Activated naive CD4-positive, alpha-beta T cell treated with anti-CD3 and anti-CD28 coated beads for 36 hours (primary cell): ENCODE measurements at regions not wholly inside any gene's neighbourhood (a gene's known extent, or its start where the extent isn't known, plus 50 kb on each side); places are given as distances from the start of the nearest gene placed in this dataset.
"Not testable (repeated sequence)": the region's sequence is repeated elsewhere in the genome, so short reads cannot be mapped to it uniquely, and the experiment has no call there.

Experiments
- CTCF ChIA-PET: fragments of 350-600 bp; sonication (Branson Sonifier 250); formaldehyde crosslinking; loops from one replicate; lab custom pipeline; 2021; ENCODE audit warnings: antibody characterized with exemption; lab: Charles Lee
- DNase-seq: peaks from one replicate; pipeline ENCODE4 v3.0.0-alpha.2; 2020
- H3K27ac Mint-ChIP-seq: one replicate; pipeline ENCODE4 v1.8.0; 2021; ENCODE audit warnings: mild to moderate bottlenecking, mixed read lengths
- H3K27me3 Mint-ChIP-seq: one replicate; pipeline ENCODE4 v1.8.0; 2021; ENCODE audit warnings: low read depth, mixed read lengths
- H3K36me3 Mint-ChIP-seq: one replicate; pipeline ENCODE4 v1.8.0; 2021; ENCODE audit warnings: low read depth, mixed read lengths
- H3K4me1 Mint-ChIP-seq: one replicate; pipeline ENCODE4 v1.8.0; 2021; ENCODE audit warnings: low read depth, mixed read lengths
- H3K4me3 Mint-ChIP-seq: one replicate; pipeline ENCODE4 v1.8.0; 2021; ENCODE audit warnings: mild to moderate bottlenecking, moderate library complexity, mixed read lengths
- H3K9me3 Mint-ChIP-seq: one replicate; pipeline ENCODE4 v1.8.0; 2021; ENCODE audit warnings: mixed read lengths
- intact Hi-C: fragments of 100-400 bp; cut with micrococcal nuclease; formaldehyde crosslinking; loops from one replicate; pipeline ENCODE4 v1.15.1; 2023

DNA sequence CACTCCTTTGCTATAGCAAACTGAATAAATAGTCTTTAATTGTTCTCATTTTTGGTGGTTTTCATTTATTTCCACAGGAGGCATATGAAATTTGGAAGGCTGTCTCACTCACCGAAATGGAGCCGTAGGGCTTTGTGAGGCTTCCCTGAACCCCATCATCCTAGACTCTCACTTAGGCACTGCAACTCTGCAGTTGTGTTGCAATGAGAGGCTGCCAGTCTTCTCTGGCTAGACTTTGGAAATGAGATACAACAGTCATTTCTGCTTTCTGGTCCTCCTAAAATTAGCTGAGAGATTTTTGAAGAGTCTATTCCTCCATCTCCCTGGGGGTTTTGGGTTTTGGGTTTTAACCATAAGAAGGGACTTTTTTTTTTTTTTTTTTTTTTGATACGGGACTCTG is 146.5 kb downstream of the SH3BGRL start:
- DNase-seq: no peak
- no peaks in the 10 kb centered on the region for H3K4me1 Mint-ChIP-seq
- peaks cover 3% of the 10 kb centered on the region for H3K9me3 Mint-ChIP-seq
- no peak overlapping the region for H3K27ac Mint-ChIP-seq
- H3K36me3 Mint-ChIP-seq: peaks cover 12% of the 10 kb centered on the region
- H3K4me3 Mint-ChIP-seq: no peak overlapping the region
- CTCF ChIA-PET: no interaction called here
- H3K27me3 Mint-ChIP-seq: no peaks in the 10 kb centered on the region
- intact Hi-C loops: no loop called here

DNA sequence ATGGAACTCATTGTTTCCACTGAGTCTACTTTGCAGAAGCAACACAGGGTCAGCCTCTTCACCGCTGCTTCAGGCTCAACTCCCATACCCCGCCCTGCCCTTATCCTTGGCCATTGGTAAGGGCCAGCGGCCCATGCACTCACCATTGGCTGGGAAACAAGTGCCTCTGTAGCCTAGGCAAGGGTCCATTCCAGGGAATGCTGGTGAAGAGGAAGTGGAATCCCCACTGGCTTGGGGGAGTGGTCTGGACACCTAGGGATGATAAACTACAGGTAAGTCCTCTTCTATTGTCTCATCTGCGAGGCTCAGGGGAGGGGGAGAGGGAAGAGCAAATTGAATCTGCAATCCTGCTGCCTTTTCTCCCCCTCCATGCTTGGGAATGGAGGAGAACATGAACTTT is 153.1 kb downstream of the SH3BGRL start:
- intact Hi-C loops: no loop called here
- Mint-ChIP-seq H3K4me3 (no peak overlapping the region), H3K4me1 (no peaks in the 10 kb centered on the region), H3K27ac (no peak overlapping the region), H3K9me3 (no peaks in the 10 kb centered on the region), H3K36me3 (no peaks in the 10 kb centered on the region), H3K27me3 (no peaks in the 10 kb centered on the region)
- no peak for DNase-seq
- CTCF ChIA-PET: no interaction called here

DNA sequence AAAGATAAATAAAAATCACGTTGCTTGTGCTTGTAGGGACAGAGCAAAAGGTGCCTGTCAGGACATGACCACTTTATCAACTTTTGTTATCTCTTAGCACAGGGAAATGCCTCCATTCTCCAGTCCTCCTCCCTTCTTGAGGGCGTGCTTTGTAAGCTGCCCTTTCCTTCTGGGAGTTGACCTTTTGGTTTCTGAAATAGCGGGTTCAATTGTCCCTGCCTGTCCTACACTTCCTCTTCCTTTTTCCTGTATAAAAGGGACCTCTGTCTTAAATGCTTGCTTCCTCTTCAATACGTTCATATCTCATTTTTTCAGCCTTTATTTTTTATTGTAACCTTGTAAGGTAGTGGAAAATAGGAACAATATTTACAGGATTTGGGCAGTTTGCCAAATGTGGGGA is 153.5 kb downstream of the SH3BGRL start:
- Mint-ChIP-seq H3K9me3 (no peaks in the 10 kb centered on the region), H3K4me1 (no peaks in the 10 kb centered on the region), H3K27me3 (no peaks in the 10 kb centered on the region), H3K36me3 (no peaks in the 10 kb centered on the region), H3K27ac (no peak overlapping the region), H3K4me3 (no peak overlapping the region)
- intact Hi-C loops: no loop called here
- CTCF ChIA-PET: no interaction called here
- no peak for DNase-seq

DNA sequence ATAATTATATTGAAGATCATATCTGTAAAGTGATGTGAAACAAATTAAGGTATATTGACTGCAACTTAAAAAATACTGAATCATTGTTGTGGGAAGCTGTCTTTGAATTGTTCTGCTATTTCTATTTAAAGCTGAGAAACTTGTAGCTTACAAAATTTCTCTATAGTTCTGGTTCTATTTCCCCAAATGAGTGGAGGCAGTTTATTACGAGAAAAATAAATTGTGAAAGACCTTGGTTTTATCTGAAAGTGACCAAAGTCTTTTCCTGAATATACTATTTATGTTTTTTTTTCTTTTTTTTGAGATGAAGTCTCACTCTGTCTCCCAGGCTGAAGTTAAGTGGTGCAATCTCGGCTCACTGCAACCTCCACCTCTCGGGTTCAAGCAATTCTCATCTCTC is 165.4 kb downstream of the SH3BGRL start:
- no peak overlapping the region for H3K4me3 Mint-ChIP-seq
- no peak overlapping the region for H3K27ac Mint-ChIP-seq
- no peak for DNase-seq
- H3K36me3 Mint-ChIP-seq: no peaks in the 10 kb centered on the region
- no peaks in the 10 kb centered on the region for H3K9me3 Mint-ChIP-seq
- H3K27me3 Mint-ChIP-seq: no peaks in the 10 kb centered on the region
- CTCF ChIA-PET: no interaction called here
- H3K4me1 Mint-ChIP-seq: no peaks in the 10 kb centered on the region
- intact Hi-C loops: no loop called here

DNA sequence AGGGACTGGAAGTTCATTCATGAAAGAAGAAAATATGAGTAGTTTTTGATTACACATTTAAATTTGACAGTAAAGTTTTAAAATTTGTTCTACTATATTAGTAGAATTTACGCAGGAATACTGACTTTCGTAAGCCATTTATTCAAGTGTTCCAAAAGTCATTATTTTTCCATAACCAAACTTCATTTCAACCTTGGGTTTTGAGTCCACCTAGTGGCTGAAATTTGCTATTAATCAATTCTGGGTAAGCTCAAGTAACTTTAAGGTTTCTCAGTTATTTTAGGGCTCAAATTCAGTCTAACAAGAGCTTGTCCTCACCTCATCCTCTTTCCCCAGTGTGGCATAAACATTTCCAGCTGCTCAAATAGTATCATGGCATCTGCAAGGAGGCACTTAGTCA is 175.4 kb downstream of the SH3BGRL start:
- Mint-ChIP-seq H3K36me3 (no peaks in the 10 kb centered on the region), H3K27me3 (peaks cover 4% of the 10 kb centered on the region), H3K4me1 (no peaks in the 10 kb centered on the region), H3K27ac (no peak overlapping the region), H3K9me3 (no peaks in the 10 kb centered on the region), H3K4me3 (no peak overlapping the region)
- CTCF ChIA-PET: interaction anchor here (0.6 to 1.4 kb wide), 5 partner anchors 121 to 202 kb away, joined by 3 to 10 read pairs (median 3); no protein-coding TSS in a partner anchor
- DNase-seq: no peak
- intact Hi-C loops: loop anchor here (1.0 to 5.0 kb wide), 4 partner anchors 182 to 500 kb away; no protein-coding TSS in a partner anchor

DNA sequence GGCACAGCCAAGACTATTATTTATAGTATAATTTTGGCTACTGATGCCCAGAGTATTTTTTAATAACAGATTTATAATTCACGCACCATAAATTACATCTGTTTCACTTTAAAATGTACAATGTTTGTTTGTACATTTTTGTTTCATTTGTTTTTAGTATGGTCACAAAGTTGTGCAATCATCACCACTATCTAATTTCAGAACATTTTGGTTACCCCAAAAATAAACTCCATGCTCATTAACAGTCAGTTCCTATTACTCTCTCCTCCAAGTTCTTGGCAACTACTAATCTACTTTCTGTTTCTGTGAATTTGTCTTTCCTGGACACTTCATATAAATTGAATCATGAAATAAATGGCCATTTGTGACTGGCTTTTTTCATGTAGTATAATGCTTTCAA is 176.7 kb downstream of the SH3BGRL start:
- no peaks in the 10 kb centered on the region for H3K4me1 Mint-ChIP-seq
- H3K36me3 Mint-ChIP-seq: no peaks in the 10 kb centered on the region
- intact Hi-C loops: loop anchor here (5.0 kb wide), 1 partner anchor 256 kb away; no protein-coding TSS in a partner anchor
- H3K27me3 Mint-ChIP-seq: peaks cover 4% of the 10 kb centered on the region
- no peak overlapping the region for H3K4me3 Mint-ChIP-seq
- CTCF ChIA-PET: interaction anchor here (1.3 kb wide), 1 partner anchor 123 kb away, joined by 3 read pairs; no protein-coding TSS in a partner anchor
- no peak overlapping the region for H3K27ac Mint-ChIP-seq
- no peak for DNase-seq
- no peaks in the 10 kb centered on the region for H3K9me3 Mint-ChIP-seq

DNA sequence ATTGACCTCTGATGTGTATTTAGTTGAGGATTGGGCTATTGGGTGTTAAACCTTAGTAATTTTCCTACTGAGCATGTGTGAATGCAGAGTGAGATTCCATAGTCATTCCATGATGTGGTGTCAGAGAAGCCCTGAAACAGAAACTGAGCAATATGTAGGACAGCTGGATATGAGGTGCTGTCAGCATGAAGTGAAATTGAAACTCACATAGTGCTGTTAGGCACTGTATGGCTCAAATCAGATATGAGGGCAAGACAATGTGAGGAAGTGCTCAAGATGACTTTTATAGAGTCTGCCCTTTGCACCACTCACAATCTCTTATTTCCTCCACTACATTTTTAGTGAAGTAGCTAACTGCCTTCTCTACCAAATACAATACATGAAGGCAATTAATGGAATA is 188.3 kb downstream of the SH3BGRL start:
- H3K27me3 Mint-ChIP-seq: no peaks in the 10 kb centered on the region
- DNase-seq: no peak

DNA sequence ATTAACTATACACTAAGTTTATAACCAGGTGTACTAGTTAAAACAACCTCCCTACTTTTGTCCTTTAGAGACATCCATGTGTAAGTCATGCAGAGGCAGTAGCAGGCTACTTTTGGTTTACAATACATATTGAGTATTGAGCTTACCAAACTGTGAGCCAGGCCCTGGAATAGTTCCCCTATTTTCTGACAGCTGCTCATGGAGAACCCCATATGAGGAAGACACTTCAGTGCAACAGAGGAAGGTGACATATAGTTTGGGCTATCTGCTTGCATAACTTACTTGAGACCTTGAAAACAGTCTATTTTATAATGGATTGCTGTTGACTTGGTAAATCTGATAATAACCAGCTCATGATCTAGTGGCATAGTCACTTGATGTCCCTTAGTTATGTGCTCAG is 190.5 kb downstream of the SH3BGRL start:
- DNase-seq: no peak
- Mint-ChIP-seq H3K4me1 (no peaks in the 10 kb centered on the region), H3K4me3 (no peak overlapping the region), H3K36me3 (no peaks in the 10 kb centered on the region), H3K9me3 (no peaks in the 10 kb centered on the region), H3K27ac (no peak overlapping the region), H3K27me3 (no peaks in the 10 kb centered on the region)
- CTCF ChIA-PET: no interaction called here
- intact Hi-C loops: no loop called here

More for the DNA sequence above, 188.3 kb downstream of the SH3BGRL start:
- Mint-ChIP-seq H3K9me3 (peaks cover 4% of the 10 kb centered on the region), H3K27ac (no peak overlapping the region), H3K4me3 (no peak overlapping the region), H3K4me1 (no peaks in the 10 kb centered on the region), H3K36me3 (no peaks in the 10 kb centered on the region)
- intact Hi-C loops: no loop called here
- CTCF ChIA-PET: no interaction called here

DNA sequence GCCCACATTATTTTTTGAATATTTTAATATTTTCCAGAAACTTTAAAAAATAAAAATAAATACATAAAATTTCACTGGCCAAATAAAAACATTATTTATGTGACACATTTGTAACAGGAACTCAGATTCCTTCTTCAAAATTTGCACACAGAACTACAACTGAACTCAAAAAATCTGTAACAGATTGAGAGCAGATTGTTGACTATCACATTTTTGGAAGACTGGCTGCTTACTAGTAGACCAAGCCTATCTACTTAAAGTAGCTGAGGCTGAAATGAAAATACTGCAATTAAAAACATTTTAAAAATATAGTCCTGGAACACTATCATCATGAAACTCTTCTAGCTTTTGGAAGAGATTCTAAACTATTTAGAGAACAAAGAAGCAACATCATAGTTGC is 203.9 kb downstream of the SH3BGRL start:
- Mint-ChIP-seq H3K4me1 (no peaks in the 10 kb centered on the region), H3K4me3 (no peak overlapping the region), H3K36me3 (no peaks in the 10 kb centered on the region), H3K27me3 (no peaks in the 10 kb centered on the region), H3K27ac (no peak overlapping the region), H3K9me3 (no peaks in the 10 kb centered on the region)
- intact Hi-C loops: no loop called here
- CTCF ChIA-PET: no interaction called here
- no peak for DNase-seq

DNA sequence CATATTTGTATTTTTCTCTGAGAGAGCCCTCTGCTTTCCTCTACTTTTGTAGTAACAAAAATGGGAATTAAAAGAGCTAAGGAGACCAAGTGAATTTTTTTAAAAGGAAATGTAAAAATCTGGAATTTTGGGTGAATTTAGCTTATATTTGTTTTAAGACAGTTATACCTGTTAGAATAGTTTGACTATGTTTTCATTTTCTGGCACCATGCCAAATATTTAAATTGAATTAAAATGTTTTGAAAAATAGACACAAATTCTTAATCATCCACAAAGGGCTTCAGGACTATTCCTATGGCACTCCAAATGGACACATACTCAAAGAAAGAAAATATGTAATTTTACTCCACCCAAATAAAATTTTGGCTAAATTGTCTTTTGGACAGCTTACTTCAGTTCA is 209.6 kb downstream of the SH3BGRL start:
- Mint-ChIP-seq H3K27me3 (no peaks in the 10 kb centered on the region), H3K4me1 (no peaks in the 10 kb centered on the region), H3K36me3 (no peaks in the 10 kb centered on the region), H3K27ac (no peak overlapping the region), H3K4me3 (no peak overlapping the region), H3K9me3 (no peaks in the 10 kb centered on the region)
- DNase-seq: no peak
- CTCF ChIA-PET: interaction anchor here (1.1 kb wide), 1 partner anchor 16 kb away, joined by 3 read pairs; no protein-coding TSS in a partner anchor
- intact Hi-C loops: no loop called here

DNA sequence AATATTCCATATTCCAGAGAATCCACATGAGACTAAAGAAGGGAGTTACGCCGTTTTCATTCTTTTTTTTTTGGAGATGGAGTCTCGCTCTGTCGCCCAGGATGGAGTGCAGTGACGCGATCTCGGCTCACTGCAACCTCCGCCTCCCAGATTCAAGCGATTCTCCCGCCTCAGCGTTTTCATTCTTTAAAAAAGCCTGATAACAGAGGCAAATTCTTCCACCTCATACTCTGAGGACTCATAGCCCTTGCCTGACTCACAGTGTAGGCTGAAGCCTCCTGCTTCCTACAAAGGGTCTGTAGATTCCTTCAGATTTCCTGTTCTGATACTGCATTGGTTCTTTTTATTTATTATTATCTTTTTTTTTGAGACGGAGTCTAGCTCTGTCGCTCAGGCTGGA is 210.5 kb downstream of the SH3BGRL start:
- no peaks in the 10 kb centered on the region for H3K9me3 Mint-ChIP-seq
- intact Hi-C loops: no loop called here
- H3K27ac Mint-ChIP-seq: no peak overlapping the region
- no peaks in the 10 kb centered on the region for H3K4me1 Mint-ChIP-seq
- no peak for DNase-seq
- H3K36me3 Mint-ChIP-seq: no peaks in the 10 kb centered on the region
- no peak overlapping the region for H3K4me3 Mint-ChIP-seq
- CTCF ChIA-PET: no interaction called here
- no peaks in the 10 kb centered on the region for H3K27me3 Mint-ChIP-seq

DNA sequence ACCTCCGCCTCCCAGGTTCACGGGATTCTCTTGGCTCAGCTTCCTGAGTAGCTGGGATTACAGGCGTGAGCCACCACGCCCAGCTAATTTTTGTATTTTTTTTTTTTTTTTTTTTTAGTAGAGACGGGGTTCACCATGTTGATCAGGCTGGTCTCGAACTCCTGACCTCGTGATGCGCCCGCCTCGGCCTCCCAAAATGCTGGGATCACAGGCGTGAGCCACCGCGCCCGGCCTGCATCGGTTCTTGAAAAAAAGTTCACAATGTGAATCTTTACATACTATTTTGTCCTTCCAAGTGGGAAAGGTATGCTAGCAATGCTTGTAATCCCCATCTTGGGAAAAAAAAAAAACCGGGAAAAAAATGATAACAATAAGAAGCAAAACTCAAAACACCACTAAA is 211.0 kb downstream of the SH3BGRL start:
- H3K36me3 Mint-ChIP-seq, CTCF ChIA-PET, DNase-seq, H3K27ac Mint-ChIP-seq, H3K9me3 Mint-ChIP-seq, H3K4me3 Mint-ChIP-seq, H3K4me1 Mint-ChIP-seq, H3K27me3 Mint-ChIP-seq, intact Hi-C loops: not testable (repeated sequence)

DNA sequence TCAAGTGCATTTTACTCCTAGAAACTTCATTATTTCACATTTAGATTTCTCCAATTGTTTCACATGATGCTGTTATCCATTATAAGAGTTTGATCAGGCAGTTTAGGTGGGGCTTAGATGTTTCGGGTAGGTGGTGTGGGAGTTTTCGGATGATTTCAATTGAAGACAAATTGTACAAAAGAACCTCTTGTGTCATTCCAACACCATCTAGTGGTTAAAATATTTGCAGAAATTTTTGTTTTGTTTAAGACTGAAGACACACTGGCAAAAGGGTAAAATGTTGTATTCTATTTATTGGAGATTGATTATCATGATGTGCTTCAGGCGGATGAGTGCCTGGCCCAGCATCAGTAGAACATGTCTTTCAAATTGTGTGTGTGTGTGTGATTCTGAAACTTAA is 212.7 kb downstream of the SH3BGRL start:
- Mint-ChIP-seq H3K9me3 (no peaks in the 10 kb centered on the region), H3K4me3 (no peak overlapping the region), H3K27ac (no peak overlapping the region), H3K36me3 (no peaks in the 10 kb centered on the region), H3K4me1 (no peaks in the 10 kb centered on the region), H3K27me3 (no peaks in the 10 kb centered on the region)
- no peak for DNase-seq
- intact Hi-C loops: no loop called here
- CTCF ChIA-PET: interaction anchor here (0.6 to 0.7 kb wide), 2 partner anchors 195 to 243 kb away, joined by 3 read pairs; no protein-coding TSS in a partner anchor
